HL-60 (cell line): ENCODE measurements at regions not wholly inside any gene's neighbourhood (a gene's known extent, or its start where the extent isn't known, plus 50 kb on each side); places are given as distances from the start of the nearest gene placed in this dataset.

Source experiments
- DNase-seq, 2 experiments: peaks; one replicate each; pipeline ENCODE4 v3.0.0-alpha.2; 2010 to 2020; ENCODE audit warnings: low read depth in 1 of 2, low spot score in 1 of 2
- H3K27ac ChIP-seq: fragments of 250-450 bp; sonication (Bioruptor Pico); replicated peaks from 2 replicates; pipeline ENCODE4 v1.5.1; 2020; ENCODE audit warnings: mild to moderate bottlenecking, moderate library complexity
- H3K27me3 ChIP-seq: fragments of 250-450 bp; sonication (Bioruptor Pico); 2 replicates; pipeline ENCODE4 v1.5.1; 2021; ENCODE audit warnings: mild to moderate bottlenecking, moderate library complexity; ENCODE audit not compliant: insufficient read depth, poor library complexity, severe bottlenecking
- H3K4me3 ChIP-seq: replicated peaks from 2 replicates; pipeline ENCODE4 v1.5.1; 2011; ENCODE audit warnings: mild to moderate bottlenecking, control low read depth, low read length; ENCODE audit not compliant: insufficient read depth
- CTCF ChIP-seq: IDR thresholded peaks from one replicate; pipeline ENCODE4 v1.5.1; 2011; ENCODE audit warnings: low read length, control low read depth, inconsistent platforms; ENCODE audit not compliant: insufficient read depth
- GABPA ChIP-seq: IDR thresholded peaks from 2 replicates; pipeline ENCODE4 v1.6.1; 2012; ENCODE audit warnings: low read depth
- POLR2AphosphoS5 ChIP-seq: IDR thresholded peaks from 2 replicates; pipeline ENCODE4 v1.6.1; 2012; ENCODE audit warnings: low read depth
- REST ChIP-seq: IDR thresholded peaks from 2 replicates; pipeline ENCODE4 v1.6.1; 2012; ENCODE audit warnings: low read depth; ENCODE audit not compliant: insufficient replicate concordance
- SPI1 ChIP-seq: IDR thresholded peaks from 2 replicates; pipeline ENCODE4 v1.6.1; 2012; ENCODE audit warnings: low read depth, mild to moderate bottlenecking, borderline replicate concordance

- no peak for DNase-seq
- no peak for TF ChIP-seq GABPA
- Histone ChIP-seq H3K27ac (no peak overlapping the region), H3K27me3 (no peaks in the 10 kb centered on the region), H3K4me3 (no peak overlapping the region)
These were observed 81.5 kb downstream of the EDN1 start for GRCh38 chr6:12371641-12372146.

GRCh38 chr6:12379181-12379580 lies 89.0 kb downstream of the EDN1 start:
- H3K4me3 ChIP-seq: no peak overlapping the region
- peaks cover 2% of the 10 kb centered on the region for H3K27me3 ChIP-seq
- TF ChIP-seq POLR2AphosphoS5 (no peak), GABPA (no peak), SPI1 (no peak), CTCF (no peak), REST (no peak)
- DNase-seq: no peak
- H3K27ac ChIP-seq: no peak overlapping the region

- no peak overlapping the region for H3K4me3 ChIP-seq
- H3K27ac ChIP-seq: no peak overlapping the region
- DNase-seq: no peak
- peaks cover 2% of the 10 kb centered on the region for H3K27me3 ChIP-seq
- no peak for TF ChIP-seq SPI1
- TF ChIP-seq POLR2AphosphoS5: no peak
- no peak for TF ChIP-seq REST
- TF ChIP-seq GABPA: no peak
- TF ChIP-seq CTCF: no peak
These were observed 91.4 kb downstream of the EDN1 start for GRCh38 chr6:12381587-12381986.

- Histone ChIP-seq H3K27ac (no peak overlapping the region), H3K4me3 (no peak overlapping the region), H3K27me3 (no peaks in the 10 kb centered on the region)
- DNase-seq: no peak
- no peak for TF ChIP-seq CTCF
- TF ChIP-seq REST: no peak
- TF ChIP-seq SPI1: no peak
- TF ChIP-seq GABPA: no peak
- TF ChIP-seq POLR2AphosphoS5: no peak
These were observed 93.3 kb downstream of the EDN1 start for GRCh38 chr6:12383448-12383847.
